Lower lobe of right lung (tissue), 2 donors: ENCODE measurements at regions not wholly inside any gene's neighbourhood (a gene's known extent, or its start where the extent isn't known, plus 50 kb on each side); places are given as distances from the start of the nearest gene placed in this dataset.

ENCODE experiments used
- ATAC-seq, 2 donors: fragments of 200-7000 bp; cut with Tn5 transposase; one replicate each; pipeline ENCODE4 v1.9.1; 2020 to 2022; ENCODE audit warnings: mild to moderate bottlenecking in 2 of 2, moderate library complexity in 2 of 2
- DNase-seq: peaks from one replicate; pipeline ENCODE4 v3.0.0-alpha.2; 2020
- H3K27ac ChIP-seq: fragments of 200-600 bp; one replicate; pipeline ENCODE4 v1.8.0; 2022
- H3K27me3 ChIP-seq: fragments of 200-600 bp; one replicate; pipeline ENCODE4 v1.8.0; 2022; ENCODE audit warnings: low read depth
- H3K36me3 ChIP-seq: fragments of 200-600 bp; one replicate; pipeline ENCODE4 v1.8.0; 2022; ENCODE audit warnings: mild to moderate bottlenecking
- H3K4me1 ChIP-seq: fragments of 200-600 bp; one replicate; pipeline ENCODE4 v1.8.0; 2022
- H3K4me3 ChIP-seq: fragments of 200-600 bp; one replicate; pipeline ENCODE4 v1.8.0; 2022; ENCODE audit warnings: mild to moderate bottlenecking
- H3K9me3 ChIP-seq: fragments of 200-600 bp; one replicate; pipeline ENCODE4 v1.8.0; 2022
- CTCF ChIP-seq: fragments of 200-600 bp; IDR thresholded peaks from one replicate; pipeline ENCODE4 v1.8.0; 2022; ENCODE audit warnings: antibody characterized with exemption, mild to moderate bottlenecking
- intact Hi-C: fragments of 100-400 bp; cut with DNase I; formaldehyde crosslinking; loops from one replicate; pipeline ENCODE4 v1.11.0; 2022
- donor health status: DM: no; HTN: yes; CAD: no; lungs with severe emphysema.

GRCh38 chr11:134480136-134480712 is 68.2 kb upstream of the B3GAT1 start:
- H3K36me3 ChIP-seq, result no peaks in the 10 kb centered on the region
- peaks cover 11% of the 10 kb centered on the region for H3K27me3 ChIP-seq
- TF ChIP-seq CTCF, result no peak
- DNase-seq (no peak), ATAC-seq (no peak)
- H3K4me3 ChIP-seq, result no peak overlapping the region
- H3K9me3 ChIP-seq, result no peaks in the 10 kb centered on the region
- H3K4me1 ChIP-seq, result no peaks in the 10 kb centered on the region
- intact Hi-C loops, result no loop called here
- no peak overlapping the region for H3K27ac ChIP-seq

- no peak overlapping the region for H3K4me3 ChIP-seq
- H3K9me3 ChIP-seq, result no peaks in the 10 kb centered on the region
- intact Hi-C loops, result no loop called here
- H3K27ac ChIP-seq, result no peak overlapping the region
- H3K4me1 ChIP-seq, result no peaks in the 10 kb centered on the region
- DNase-seq (no peak), ATAC-seq (no peak)
- TF ChIP-seq CTCF, result no peak
- H3K27me3 ChIP-seq, result peaks cover 16% of the 10 kb centered on the region
- H3K36me3 ChIP-seq, result no peaks in the 10 kb centered on the region
Observed at GRCh38 chr11:134479206-134480135, 67.4 kb upstream of the B3GAT1 start.

- intact Hi-C loops, result no loop called here
Observed at GRCh38 chr11:134478611-134479010, 66.6 kb upstream of the B3GAT1 start.

DNA sequence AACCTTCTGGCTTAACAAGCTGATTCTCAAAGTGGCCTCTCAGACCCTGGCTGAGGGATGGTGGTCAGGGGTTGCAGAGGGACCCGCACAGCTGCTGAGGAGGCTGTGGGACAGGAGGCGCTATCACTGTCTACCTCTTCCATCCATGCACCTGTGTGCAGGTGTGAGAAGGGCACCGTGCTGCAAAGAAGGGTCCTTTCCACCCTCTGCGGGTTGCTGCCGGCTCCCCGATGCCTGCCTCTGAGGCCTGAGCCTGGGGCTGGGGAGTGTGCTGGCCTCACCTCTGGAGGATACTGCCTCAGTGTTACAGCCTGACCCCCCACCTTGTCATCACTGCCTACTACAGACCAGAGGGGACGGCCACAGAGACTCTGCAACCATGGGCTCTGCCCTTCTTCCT is 66.1 kb upstream of the B3GAT1 start:
- H3K27ac ChIP-seq, result no peak overlapping the region
- intact Hi-C loops, result no loop called here
- H3K27me3 ChIP-seq, result peaks cover 27% of the 10 kb centered on the region
- DNase-seq (no peak), ATAC-seq (no peak)
- no peaks in the 10 kb centered on the region for H3K36me3 ChIP-seq
- no peak for TF ChIP-seq CTCF
- no peaks in the 10 kb centered on the region for H3K9me3 ChIP-seq
- no peaks in the 10 kb centered on the region for H3K4me1 ChIP-seq
- H3K4me3 ChIP-seq, result no peak overlapping the region

More at GRCh38 chr11:134478611-134479010, 66.6 kb upstream of the B3GAT1 start:
- no peaks in the 10 kb centered on the region for H3K4me1 ChIP-seq
- TF ChIP-seq CTCF, result no peak
- H3K27ac ChIP-seq, result no peak overlapping the region
- DNase-seq, result no peak
- peaks cover 23% of the 10 kb centered on the region for H3K27me3 ChIP-seq
- no peak overlapping the region for H3K4me3 ChIP-seq
- H3K9me3 ChIP-seq, result no peaks in the 10 kb centered on the region
- no peaks in the 10 kb centered on the region for H3K36me3 ChIP-seq
- ATAC-seq, result no peak

DNA sequence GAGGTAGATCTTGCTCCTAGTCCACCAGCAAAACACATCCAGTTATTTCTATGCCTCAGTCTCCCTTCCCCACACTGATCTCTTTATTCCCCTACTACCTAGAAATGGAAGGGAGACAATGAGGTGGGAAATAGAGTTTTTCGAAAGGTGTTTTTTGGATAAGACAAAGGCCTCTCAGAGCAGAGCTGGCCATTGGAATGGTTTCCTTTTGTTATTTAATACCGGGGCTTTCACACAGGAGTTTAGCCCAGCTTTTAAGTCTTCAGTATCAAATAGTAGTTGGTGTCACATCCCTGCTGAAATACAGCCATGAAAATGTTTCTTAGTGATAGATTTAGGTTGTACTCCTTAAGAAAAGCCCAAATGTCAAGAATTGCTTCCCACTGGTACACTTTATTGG is 65.4 kb upstream of the B3GAT1 start:
- Histone ChIP-seq H3K36me3 (no peaks in the 10 kb centered on the region), H3K27me3 (peaks cover 31% of the 10 kb centered on the region), H3K27ac (no peak overlapping the region), H3K4me3 (no peak overlapping the region), H3K9me3 (no peaks in the 10 kb centered on the region), H3K4me1 (no peaks in the 10 kb centered on the region)
- intact Hi-C loops, result no loop called here
- no peak for DNase-seq
- no peak for ATAC-seq
- TF ChIP-seq CTCF, result no peak
